Rectal smooth muscle tissue (tissue), 1 donor: ENCODE measurements at regions not wholly inside any gene's neighbourhood (a gene's known extent, or its start where the extent isn't known, plus 50 kb on each side); places are given as distances from the start of the nearest gene placed in this dataset.

Experiments used
- H3K27ac ChIP-seq: one replicate; pipeline ENCODE4 v1.7.0; 2013; ENCODE audit warnings: low read depth, low read length, inconsistent platforms
- H3K27me3 ChIP-seq: one replicate; pipeline ENCODE4 v1.7.0; 2013; ENCODE audit warnings: low read length; ENCODE audit not compliant: control insufficient read depth, insufficient read depth
- H3K36me3 ChIP-seq: one replicate; pipeline ENCODE4 v1.7.0; 2013; ENCODE audit warnings: low read length; ENCODE audit not compliant: control insufficient read depth, insufficient read depth
- H3K4me1 ChIP-seq: one replicate; pipeline ENCODE4 v1.7.0; 2013; ENCODE audit warnings: low read length; ENCODE audit not compliant: control insufficient read depth, insufficient read depth
- H3K4me3 ChIP-seq: one replicate; pipeline ENCODE4 v1.7.0; 2013; ENCODE audit warnings: low read length
- H3K9ac ChIP-seq: one replicate; pipeline ENCODE4 v1.7.0; 2013; ENCODE audit warnings: low read length

- no peaks in the 10 kb centered on the region for H3K27me3 ChIP-seq
- no peak overlapping the region for H3K27ac ChIP-seq
- no peak overlapping the region for H3K4me3 ChIP-seq
- no peaks in the 10 kb centered on the region for H3K36me3 ChIP-seq
- no peak overlapping the region for H3K9ac ChIP-seq
- no peaks in the 10 kb centered on the region for H3K4me1 ChIP-seq
Observed at GRCh38 chr5:30890377-30890776, 303.1 kb upstream of the CDH6 start.

GRCh38 chr5:30880514-30880913 lies 313.0 kb upstream of the CDH6 start:
- no peak overlapping the region for H3K9ac ChIP-seq
- H3K4me1 ChIP-seq, result no peaks in the 10 kb centered on the region
- no peaks in the 10 kb centered on the region for H3K36me3 ChIP-seq
- no peak overlapping the region for H3K27ac ChIP-seq
- no peak overlapping the region for H3K4me3 ChIP-seq
- no peaks in the 10 kb centered on the region for H3K27me3 ChIP-seq

- Histone ChIP-seq H3K27ac (no peak overlapping the region), H3K4me3 (no peak overlapping the region), H3K4me1 (no peaks in the 10 kb centered on the region), H3K9ac (no peak overlapping the region), H3K27me3 (no peaks in the 10 kb centered on the region), H3K36me3 (no peaks in the 10 kb centered on the region)
Observed at GRCh38 chr5:30879887-30880286, 313.6 kb upstream of the CDH6 start.

- H3K9ac ChIP-seq, result no peak overlapping the region
- H3K36me3 ChIP-seq, result no peaks in the 10 kb centered on the region
- no peaks in the 10 kb centered on the region for H3K27me3 ChIP-seq
- no peaks in the 10 kb centered on the region for H3K4me1 ChIP-seq
- no peak overlapping the region for H3K4me3 ChIP-seq
- H3K27ac ChIP-seq, result no peak overlapping the region
Observed at GRCh38 chr5:30878746-30879145, 314.7 kb upstream of the CDH6 start.

- Histone ChIP-seq H3K4me3 (no peak overlapping the region), H3K4me1 (no peaks in the 10 kb centered on the region), H3K27me3 (no peaks in the 10 kb centered on the region), H3K36me3 (no peaks in the 10 kb centered on the region), H3K27ac (no peak overlapping the region), H3K9ac (no peak overlapping the region)
Observed at GRCh38 chr5:30878296-30878695, 315.2 kb upstream of the CDH6 start.

- H3K36me3 ChIP-seq, result no peaks in the 10 kb centered on the region
- H3K4me3 ChIP-seq, result no peak overlapping the region
- H3K27me3 ChIP-seq, result no peaks in the 10 kb centered on the region
- H3K27ac ChIP-seq, result no peak overlapping the region
- no peaks in the 10 kb centered on the region for H3K4me1 ChIP-seq
- no peak overlapping the region for H3K9ac ChIP-seq
Observed at GRCh38 chr5:30874241-30875034, 319.0 kb upstream of the CDH6 start.

- no peaks in the 10 kb centered on the region for H3K36me3 ChIP-seq
- H3K4me3 ChIP-seq, result no peak overlapping the region
- H3K27me3 ChIP-seq, result no peaks in the 10 kb centered on the region
- no peaks in the 10 kb centered on the region for H3K4me1 ChIP-seq
- no peak overlapping the region for H3K27ac ChIP-seq
- H3K9ac ChIP-seq, result no peak overlapping the region
Observed at GRCh38 chr5:30871196-30871595, 322.3 kb upstream of the CDH6 start.

- Histone ChIP-seq H3K36me3 (no peaks in the 10 kb centered on the region), H3K4me3 (no peak overlapping the region), H3K4me1 (no peaks in the 10 kb centered on the region), H3K9ac (no peak overlapping the region), H3K27me3 (no peaks in the 10 kb centered on the region), H3K27ac (no peak overlapping the region)
Observed at GRCh38 chr5:30867711-30868110, 325.8 kb upstream of the CDH6 start.

GRCh38 chr5:30866142-30866541 lies 327.3 kb upstream of the CDH6 start:
- no peak overlapping the region for H3K27ac ChIP-seq
- H3K4me3 ChIP-seq, result no peak overlapping the region
- H3K27me3 ChIP-seq, result no peaks in the 10 kb centered on the region
- no peaks in the 10 kb centered on the region for H3K36me3 ChIP-seq
- no peak overlapping the region for H3K9ac ChIP-seq
- no peaks in the 10 kb centered on the region for H3K4me1 ChIP-seq

GRCh38 chr5:30856242-30856641 lies 337.2 kb upstream of the CDH6 start:
- no peaks in the 10 kb centered on the region for H3K36me3 ChIP-seq

GRCh38 chr5:30853158-30853557 lies 340.3 kb upstream of the CDH6 start:
- Histone ChIP-seq H3K9ac (no peak overlapping the region), H3K36me3 (no peaks in the 10 kb centered on the region), H3K4me3 (no peak overlapping the region), H3K4me1 (no peaks in the 10 kb centered on the region), H3K27me3 (no peaks in the 10 kb centered on the region), H3K27ac (no peak overlapping the region)

More at GRCh38 chr5:30856242-30856641, 337.2 kb upstream of the CDH6 start:
- H3K27me3 ChIP-seq, result no peaks in the 10 kb centered on the region
- H3K27ac ChIP-seq, result no peak overlapping the region
- H3K4me1 ChIP-seq, result no peaks in the 10 kb centered on the region
- H3K9ac ChIP-seq, result no peak overlapping the region
- no peak overlapping the region for H3K4me3 ChIP-seq

GRCh38 chr5:30850866-30851265 lies 342.6 kb upstream of the CDH6 start:
- Histone ChIP-seq H3K36me3 (no peaks in the 10 kb centered on the region), H3K4me3 (no peak overlapping the region), H3K27me3 (no peaks in the 10 kb centered on the region), H3K27ac (no peak overlapping the region), H3K9ac (no peak overlapping the region), H3K4me1 (no peaks in the 10 kb centered on the region)
